Activated CD4-positive, alpha-beta T cell treated with anti-CD3 and anti-CD28 coated beads, Interleukin-10, Interleukin-2, amounts not matched to agents 100 ng/mL and 50 ng/mL, durations not matched to agents 16 hours and 8 hours (primary cell): ENCODE measurements at regions not wholly inside any gene's neighbourhood (a gene's known extent, or its start where the extent isn't known, plus 50 kb on each side); places are given as distances from the start of the nearest gene placed in this dataset.

Source experiments
- DNase-seq: peaks from one replicate; pipeline ENCODE4 v3.0.0-alpha.2; 2020

GRCh38 chr12:124487834-124488165 is 79.6 kb downstream of the NCOR2 start:
- no peak for DNase-seq

DNA sequence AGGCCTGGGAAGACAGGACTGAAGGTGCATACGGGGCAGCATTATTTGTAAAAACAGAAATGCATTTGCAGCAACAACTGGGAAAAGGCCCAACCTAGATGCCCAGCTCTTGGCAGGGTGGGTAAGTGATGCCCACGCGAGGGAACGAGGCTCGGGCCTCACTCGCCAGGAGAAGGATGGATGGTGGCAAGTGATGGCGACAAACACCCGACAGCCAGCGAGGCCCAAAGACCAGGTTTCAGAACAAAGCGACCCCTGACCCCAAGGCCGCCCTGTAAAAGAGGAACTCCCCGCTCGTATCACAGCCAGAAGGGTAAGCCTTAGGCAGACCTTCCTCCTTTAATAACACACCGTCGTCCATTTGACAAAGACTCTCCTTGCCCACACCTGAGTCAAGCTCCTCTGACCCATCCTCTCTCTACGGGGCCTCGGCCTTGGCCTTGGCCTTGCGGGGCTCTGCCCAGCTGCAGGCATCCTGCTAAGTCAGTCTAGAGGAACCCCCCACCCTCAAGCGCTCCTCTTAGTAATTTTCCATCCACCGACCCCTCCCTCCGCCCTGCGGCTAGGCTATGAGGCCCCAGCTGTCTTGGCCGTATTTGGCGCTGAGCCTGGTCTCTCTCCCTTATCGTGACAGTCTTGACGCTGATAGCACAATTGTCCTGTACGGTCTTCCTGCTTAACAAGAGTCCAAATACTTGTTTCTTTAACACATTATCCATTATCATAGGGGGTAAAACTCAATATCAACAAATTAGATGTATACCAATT is 80.2 kb downstream of the NCOR2 start:
- no peak for DNase-seq

- no peak for DNase-seq
Observed at GRCh38 chr12:124486346-124486963, 81.0 kb downstream of the NCOR2 start.

GRCh38 chr12:124485371-124485770 is 82.0 kb downstream of the NCOR2 start:
- DNase-seq = no peak

DNA sequence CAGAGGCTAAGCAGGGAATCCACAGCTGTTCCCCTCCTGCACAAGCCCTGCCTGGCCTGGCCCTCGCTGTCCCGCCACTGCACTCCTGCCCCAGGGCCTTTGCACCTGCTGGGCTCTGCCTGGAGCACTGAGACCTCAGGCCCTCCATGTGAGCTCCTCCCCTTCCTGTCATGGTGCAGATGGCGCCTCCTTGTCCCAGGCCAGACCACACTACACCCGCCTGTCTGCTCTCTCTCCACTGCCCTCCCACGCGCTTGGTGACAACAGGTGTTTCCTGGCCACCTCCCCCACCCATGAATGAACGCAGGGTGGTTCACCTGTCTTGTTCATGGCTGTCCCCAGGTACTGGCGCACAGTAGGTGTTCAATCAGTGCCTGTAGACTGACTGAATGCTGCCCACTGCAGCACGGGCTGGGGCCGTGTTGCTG is 82.9 kb downstream of the NCOR2 start:
- DNase-seq = peak; percentile 25

- no peak for DNase-seq
Observed at GRCh38 chr12:124484067-124484466, 83.3 kb downstream of the NCOR2 start.

DNA sequence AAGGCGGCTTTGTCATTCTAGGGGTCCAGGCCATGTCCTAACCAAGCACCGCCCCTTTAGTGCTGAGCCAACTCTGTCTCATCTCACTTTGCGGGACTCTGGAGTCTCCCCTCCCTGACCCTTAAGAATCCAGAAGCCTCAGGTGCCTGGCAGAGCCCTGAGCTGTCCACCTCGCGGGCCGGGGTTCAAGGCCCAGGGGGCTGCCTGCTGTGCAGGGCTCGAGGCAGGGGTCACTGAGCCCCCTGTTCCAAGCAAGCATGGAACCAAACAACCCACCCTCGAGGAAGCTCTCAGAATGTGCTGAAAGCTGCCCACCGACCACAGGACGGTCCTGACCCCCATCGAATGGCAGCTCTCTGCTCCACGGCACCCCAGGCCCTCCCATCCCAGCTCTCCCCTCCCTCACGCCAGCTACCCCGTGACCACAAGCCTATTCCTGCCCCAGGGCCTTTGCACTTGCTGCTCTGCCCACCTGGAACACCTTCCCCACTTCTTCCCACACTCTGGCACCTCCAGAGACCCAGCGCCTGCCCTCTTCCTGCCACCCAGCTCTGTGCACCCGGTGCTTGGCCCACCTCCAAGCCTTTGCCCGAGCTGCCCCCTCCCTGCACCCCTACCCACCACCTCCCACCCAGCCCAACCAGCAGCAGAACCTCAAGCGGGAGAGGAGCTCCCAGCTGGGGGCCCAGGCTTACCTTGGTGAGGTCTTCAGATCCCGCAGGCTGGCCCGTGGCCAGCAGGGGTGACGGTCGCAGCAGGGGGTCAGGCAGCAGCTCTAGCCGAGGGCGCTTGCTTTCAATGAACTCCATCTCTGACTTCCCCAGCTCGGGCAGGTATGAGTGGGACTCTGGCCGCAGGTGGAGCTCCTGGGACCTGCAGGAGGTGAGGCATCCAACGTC is 84.3 kb downstream of the NCOR2 start:
- DNase-seq = no peak

DNA sequence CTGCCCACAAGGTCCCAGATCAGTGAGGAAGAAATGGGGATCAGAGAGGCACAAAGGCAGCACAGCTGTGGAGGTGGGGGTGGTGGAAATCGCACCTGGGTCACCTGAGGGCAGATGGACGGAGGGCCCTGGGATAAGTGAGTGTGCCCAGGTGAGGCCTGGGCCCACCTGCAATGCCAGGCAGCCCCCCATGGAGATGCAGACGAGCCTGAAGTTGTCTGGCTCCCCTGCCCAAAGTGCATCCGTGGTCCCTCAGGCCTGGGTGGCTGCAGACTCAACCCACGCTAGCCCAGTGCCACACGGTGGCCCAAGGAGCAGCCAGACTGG is 84.9 kb downstream of the NCOR2 start:
- no peak for DNase-seq

- DNase-seq = no peak
Observed at GRCh38 chr12:124481772-124482566, 85.4 kb downstream of the NCOR2 start.

DNA sequence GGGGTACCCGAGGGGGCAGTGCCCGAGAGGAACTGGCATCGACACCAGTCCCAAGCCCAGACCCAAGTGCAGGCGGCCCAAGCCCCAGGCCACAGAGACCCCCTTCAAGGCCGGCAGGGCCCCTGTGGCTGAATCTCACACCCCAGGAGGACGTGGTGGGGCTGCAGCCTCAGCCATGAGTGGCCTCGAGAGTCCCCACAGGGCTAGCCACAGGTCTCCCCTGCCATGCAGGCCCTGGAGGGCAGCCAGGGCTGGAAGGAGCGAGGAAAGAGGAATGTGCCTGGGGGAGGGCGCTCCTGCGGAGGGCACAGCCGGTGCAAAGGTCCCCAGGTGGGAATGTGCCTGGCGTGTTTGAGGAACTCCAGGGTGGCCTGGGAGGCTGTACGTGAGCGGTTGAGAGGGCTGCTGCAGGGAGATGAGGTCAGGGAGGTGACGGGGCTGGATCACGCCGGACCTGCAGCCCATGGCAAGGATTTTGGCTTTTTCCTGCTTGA is 86.1 kb downstream of the NCOR2 start:
- DNase-seq = no peak

GRCh38 chr12:124480469-124481256 is 86.7 kb downstream of the NCOR2 start:
- DNase-seq = peak; percentile 79

- DNase-seq = no peak
Observed at GRCh38 chr12:124479680-124480468, 87.5 kb downstream of the NCOR2 start.

DNA sequence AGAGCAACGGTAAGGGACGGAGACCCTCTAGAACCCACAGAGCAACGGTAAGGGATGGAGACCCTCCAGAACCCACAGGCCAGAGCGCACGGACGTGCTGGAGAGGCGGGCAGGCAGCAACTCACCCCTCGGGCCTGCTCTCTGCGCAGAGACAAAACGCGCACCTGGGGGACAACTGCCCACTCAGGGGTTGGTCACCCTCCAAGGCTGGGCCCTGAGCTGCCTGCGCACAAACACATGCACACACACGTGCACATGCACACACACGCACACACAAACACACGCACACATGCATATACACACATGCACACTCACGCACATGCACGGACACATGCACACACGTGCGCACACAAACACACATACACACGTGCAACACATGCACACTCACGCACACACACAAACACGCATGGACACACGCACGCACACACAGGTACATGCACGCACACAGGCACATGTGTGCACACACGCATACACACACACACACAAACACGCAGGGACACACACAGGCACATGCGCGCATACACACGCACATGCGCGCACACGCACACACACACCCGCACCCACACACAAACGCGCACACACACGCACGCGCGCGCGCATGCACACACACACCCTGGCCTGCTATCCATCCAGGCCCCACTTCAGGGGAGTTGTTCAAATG is 88.3 kb downstream of the NCOR2 start:
- no peak for DNase-seq

DNA sequence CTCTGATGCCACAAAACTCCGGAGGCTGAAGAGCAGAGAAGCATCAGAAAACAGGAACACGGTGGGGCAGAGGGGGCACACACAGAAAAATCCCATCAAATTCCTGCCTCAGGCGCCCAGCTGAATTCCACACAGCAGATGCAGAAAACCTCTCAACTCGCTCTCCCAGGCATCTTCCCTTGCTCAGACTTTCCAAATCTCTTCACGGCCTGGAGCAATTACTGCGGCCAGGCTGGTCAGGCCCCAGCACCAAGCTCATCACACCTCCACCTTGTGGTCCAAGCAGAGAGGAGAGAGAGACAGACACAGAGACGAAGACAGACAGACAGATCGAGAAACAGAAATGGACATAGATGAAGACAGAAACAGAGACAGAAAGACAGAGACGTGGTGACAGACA is 89.0 kb downstream of the NCOR2 start:
- no peak for DNase-seq

GRCh38 chr12:124477107-124477915 is 90.1 kb downstream of the NCOR2 start:
- no peak for DNase-seq

DNA sequence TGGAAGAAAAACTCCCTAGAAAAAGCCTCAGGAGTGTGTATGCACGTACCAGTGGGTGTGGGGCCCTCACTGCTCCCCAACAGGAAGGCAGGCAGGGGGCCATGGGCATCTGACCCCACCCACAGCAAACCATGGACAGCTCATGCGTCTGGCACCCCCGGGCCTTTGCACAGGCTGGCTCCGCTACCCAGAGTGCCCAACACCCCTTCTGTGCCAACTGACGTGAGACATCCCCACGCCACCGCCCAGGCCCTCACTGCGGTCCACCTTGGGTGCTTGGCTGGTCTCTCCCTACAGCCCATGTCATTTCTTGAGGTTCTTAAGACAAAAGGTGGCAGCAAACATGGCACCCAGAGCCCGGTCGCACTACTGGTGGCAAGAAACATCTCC is 91.4 kb downstream of the NCOR2 start:
- no peak for DNase-seq

GRCh38 chr12:124475295-124476010 is 92.0 kb downstream of the NCOR2 start:
- no peak for DNase-seq

GRCh38 chr12:124474709-124475108 is 92.7 kb downstream of the NCOR2 start:
- DNase-seq = no peak

GRCh38 chr12:124472690-124473279 is 94.6 kb downstream of the NCOR2 start:
- no peak for DNase-seq
